ENCODE measurements at regions not wholly inside any gene's neighbourhood (a gene's known extent, or its start where the extent isn't known, plus 50 kb on each side); places are given as distances from the start of the nearest gene placed in this dataset.

DNA sequence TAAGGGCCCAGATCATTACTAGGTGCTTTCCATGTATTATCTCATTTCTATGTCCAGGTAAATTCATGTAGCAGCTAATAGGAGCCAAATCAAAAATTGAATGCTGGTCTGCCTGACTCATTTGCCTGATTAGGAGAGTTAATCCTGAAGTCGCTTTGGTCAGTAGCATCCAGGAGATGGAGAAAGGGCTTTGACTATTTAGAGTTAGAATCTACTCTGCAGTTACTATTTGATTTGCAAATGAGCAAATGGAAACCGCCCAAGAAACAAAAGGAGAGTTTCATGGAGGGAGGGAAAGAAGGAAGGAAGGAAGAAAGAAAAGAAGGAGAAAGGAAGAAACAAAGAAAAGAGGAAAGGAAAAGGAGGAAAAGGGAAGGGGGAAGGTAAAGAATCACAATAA is 539.6 kb upstream of the MMS22L start:
- H3K9me3 ChIP-seq (ENCODE audit: control insufficient read depth, insufficient read depth, low read length): no peaks in the 10 kb centered on the region
- H3K27me3 ChIP-seq (ENCODE audit: control insufficient read depth, insufficient read depth, low read length): no peaks in the 10 kb centered on the region
- no peak overlapping the region for H3K4me3 ChIP-seq (ENCODE audit: low read depth, low read length)
- no peak for TF ChIP-seq CTCF (IDR thresholded peaks at IDR 0.05; ENCODE audit: low read depth, low read length)
- H3K27ac ChIP-seq (ENCODE audit: low read depth, low read length): no peak overlapping the region
- ChIA-PET CTCF (no interaction called here), POLR2A (no interaction called here)
- no peak for DNase-seq (ENCODE audit: low read depth, low spot score)

GRCh38 chr6:97841763-97842162 is 558.7 kb upstream of the MMS22L start:
- Histone ChIP-seq H3K4me3 (ENCODE audit: low read depth, low read length) (no peak overlapping the region), H3K27me3 (ENCODE audit: control insufficient read depth, insufficient read depth, low read length) (no peaks in the 10 kb centered on the region), H3K9me3 (ENCODE audit: control insufficient read depth, insufficient read depth, low read length) (no peaks in the 10 kb centered on the region), H3K27ac (ENCODE audit: low read depth, low read length) (no peak overlapping the region)
- ChIA-PET POLR2A (no interaction called here), CTCF (no interaction called here)
- no peak for TF ChIP-seq CTCF (IDR thresholded peaks at IDR 0.05; ENCODE audit: low read depth, low read length)
- no peak for DNase-seq (ENCODE audit: low read depth, low spot score)

DNA sequence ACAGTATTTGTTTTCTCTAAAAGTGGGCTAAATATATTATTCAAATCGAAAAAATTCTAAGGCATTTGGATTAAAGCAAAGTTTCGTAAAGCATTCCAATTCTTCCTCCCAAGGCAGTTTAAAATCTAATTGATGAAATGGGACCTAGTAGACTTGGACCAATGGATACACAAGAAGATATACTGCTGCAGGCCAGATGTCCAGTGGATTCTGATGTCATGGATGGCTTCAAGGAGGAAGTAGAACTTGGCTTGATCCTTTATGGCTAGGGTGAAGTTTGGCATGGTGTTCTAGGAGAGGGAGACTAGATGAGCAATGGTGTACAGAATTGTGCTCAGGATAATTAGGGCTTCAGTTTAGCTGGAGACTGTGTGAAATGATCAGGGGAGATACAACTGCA is 559.5 kb upstream of the MMS22L start:
- ChIA-PET CTCF (no interaction called here), POLR2A (no interaction called here)
- DNase-seq (ENCODE audit: low read depth, low spot score): no peak

DNA sequence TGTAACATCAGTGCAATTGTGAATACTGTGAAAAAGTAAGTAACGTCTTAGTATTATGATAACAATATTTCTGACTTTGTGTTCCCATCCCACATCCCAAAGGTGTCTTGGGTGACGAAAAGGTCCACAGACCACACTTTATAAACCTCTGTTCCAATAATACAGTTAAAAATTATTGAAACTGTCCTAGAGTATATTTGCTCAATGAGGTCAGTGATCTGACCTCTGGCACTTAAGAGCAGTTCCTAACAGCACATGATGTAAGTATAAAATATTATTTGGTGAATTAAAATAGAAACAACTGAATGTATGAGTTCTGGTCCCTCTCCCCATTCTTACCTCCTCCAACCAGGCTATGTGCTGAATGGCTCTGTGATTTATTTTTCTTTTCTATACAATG is 566.4 kb upstream of the MMS22L start:
- TF ChIP-seq CTCF (IDR thresholded peaks at IDR 0.05; ENCODE audit: low read depth, low read length): no peak
- CTCF ChIA-PET: no interaction called here
- Histone ChIP-seq H3K4me3 (ENCODE audit: low read depth, low read length) (no peak overlapping the region), H3K27ac (ENCODE audit: low read depth, low read length) (no peak overlapping the region), H3K27me3 (ENCODE audit: control insufficient read depth, insufficient read depth, low read length) (no peaks in the 10 kb centered on the region), H3K9me3 (ENCODE audit: control insufficient read depth, insufficient read depth, low read length) (no peaks in the 10 kb centered on the region)
- no peak for DNase-seq (ENCODE audit: low read depth, low spot score)
- POLR2A ChIA-PET: no interaction called here

More for the DNA sequence above, 559.5 kb upstream of the MMS22L start:
- H3K4me3 ChIP-seq (ENCODE audit: low read depth, low read length): no peak overlapping the region
- no peaks in the 10 kb centered on the region for H3K27me3 ChIP-seq (ENCODE audit: control insufficient read depth, insufficient read depth, low read length)
- no peak overlapping the region for H3K27ac ChIP-seq (ENCODE audit: low read depth, low read length)
- no peak for TF ChIP-seq CTCF (IDR thresholded peaks at IDR 0.05; ENCODE audit: low read depth, low read length)
- no peaks in the 10 kb centered on the region for H3K9me3 ChIP-seq (ENCODE audit: control insufficient read depth, insufficient read depth, low read length)

GRCh38 chr6:97850458-97851212 is 567.6 kb upstream of the MMS22L start:
- TF ChIP-seq CTCF (IDR thresholded peaks at IDR 0.05; ENCODE audit: low read depth, low read length): no peak
- Histone ChIP-seq H3K4me3 (ENCODE audit: low read depth, low read length) (no peak overlapping the region), H3K9me3 (ENCODE audit: control insufficient read depth, insufficient read depth, low read length) (no peaks in the 10 kb centered on the region), H3K27me3 (ENCODE audit: control insufficient read depth, insufficient read depth, low read length) (no peaks in the 10 kb centered on the region), H3K27ac (ENCODE audit: low read depth, low read length) (no peak overlapping the region)
- POLR2A ChIA-PET: no interaction called here
- DNase-seq (ENCODE audit: low read depth, low spot score): no peak
- CTCF ChIA-PET: no interaction called here

Measured in AG04450 (cell line).